ENCODE measurements at regions not wholly inside any gene's neighbourhood (a gene's known extent, or its start where the extent isn't known, plus 50 kb on each side); places are given as distances from the start of the nearest gene placed in this dataset.

DNA sequence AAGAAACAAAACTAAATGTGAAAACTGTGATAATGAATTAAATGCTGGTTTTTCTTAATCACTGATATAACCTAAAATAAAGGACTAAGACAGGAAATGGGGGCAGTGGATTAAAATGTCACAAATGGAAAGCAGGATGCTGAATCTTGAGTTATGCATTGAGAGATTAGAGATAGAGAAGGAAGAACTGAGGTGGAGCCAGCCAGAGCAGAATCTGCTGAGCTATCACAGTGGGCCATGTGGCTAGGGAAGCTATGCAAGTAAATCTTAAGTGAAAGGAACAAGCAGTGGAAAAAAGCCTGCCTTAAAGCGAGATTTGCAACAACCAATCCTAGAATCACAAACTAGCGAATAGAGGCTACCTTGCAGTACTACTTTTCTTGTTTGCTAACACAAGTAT is 188.5 kb upstream of the RASA1 start:
- no peak for TF ChIP-seq RCOR1 (IDR thresholded peaks at IDR 0.05; ENCODE audit: insufficient replicate concordance, low read length)
- no peak for TF ChIP-seq CHD1 (IDR thresholded peaks at IDR 0.05; ENCODE audit: low read depth, low read length)
- no peak for TF ChIP-seq USF2 (IDR thresholded peaks at IDR 0.05; ENCODE audit: low read depth, low read length)
- no peak for TF ChIP-seq MAFK (IDR thresholded peaks at IDR 0.05; ENCODE audit: low read depth, low read length)
- TF ChIP-seq CEBPB (IDR thresholded peaks at IDR 0.05; ENCODE audit: low read depth, low read length): no peak
- TF ChIP-seq MAZ (IDR thresholded peaks at IDR 0.05; ENCODE audit: borderline replicate concordance, low read depth, low read length): no peak
- no peak for TF ChIP-seq SMC3 (IDR thresholded peaks at IDR 0.05; ENCODE audit: low read depth, low read length)
- TF ChIP-seq MXI1 (IDR thresholded peaks at IDR 0.05; ENCODE audit: borderline replicate concordance, low read depth, low read length): no peak
- no peak for TF ChIP-seq POLR2A (IDR thresholded peaks at IDR 0.05; ENCODE audit: low read depth, low read length)
- TF ChIP-seq, protein P1, sequence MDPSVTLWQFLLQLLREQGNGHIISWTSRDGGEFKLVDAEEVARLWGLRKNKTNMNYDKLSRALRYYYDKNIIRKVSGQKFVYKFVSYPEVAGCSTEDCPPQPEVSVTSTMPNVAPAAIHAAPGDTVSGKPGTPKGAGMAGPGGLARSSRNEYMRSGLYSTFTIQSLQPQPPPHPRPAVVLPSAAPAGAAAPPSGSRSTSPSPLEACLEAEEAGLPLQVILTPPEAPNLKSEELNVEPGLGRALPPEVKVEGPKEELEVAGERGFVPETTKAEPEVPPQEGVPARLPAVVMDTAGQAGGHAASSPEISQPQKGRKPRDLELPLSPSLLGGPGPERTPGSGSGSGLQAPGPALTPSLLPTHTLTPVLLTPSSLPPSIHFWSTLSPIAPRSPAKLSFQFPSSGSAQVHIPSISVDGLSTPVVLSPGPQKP (IDR thresholded peaks at IDR 0.05; ENCODE audit: borderline replicate concordance, low read depth, low read length): no peak
- TF ChIP-seq RAD21 (IDR thresholded peaks at IDR 0.05; ENCODE audit: low read length): no peak
- TF ChIP-seq RFX5 (IDR thresholded peaks at IDR 0.05; ENCODE audit: low read depth, low read length): no peak
- TF ChIP-seq NFE2L2 (IDR thresholded peaks at IDR 0.05; ENCODE audit: low read depth, low read length): no peak
- H4K91ac ChIP-seq (ENCODE audit: insufficient read depth, low read depth, low read length): no peak overlapping the region
- BruUV-seq (replicated peaks): no TSS peak
- no peak overlapping the region for H2AFZ ChIP-seq (replicated peaks; ENCODE audit: low read length, poor library complexity)
- H3K18ac ChIP-seq (ENCODE audit: low read depth, low read length): no peak overlapping the region
- dilution Hi-C loops (cut with HindIII; ENCODE audit: low sequenced_read_pairs, unreplicated experiment) (no loop called here), intact Hi-C loops (cut with micrococcal nuclease) (no loop called here), in situ Hi-C loops (cut with MboI; ENCODE audit: low sequenced_read_pairs) (no loop called here)
- peaks cover 2% of the 10 kb centered on the region; the same call in 1 of the 2 replicates for H3K4me1 ChIP-seq (ENCODE audit: control insufficient read depth, insufficient read depth, low read length)
- H2BK15ac ChIP-seq (ENCODE audit: low read depth, low read length): no peak overlapping the region
- H3K56ac ChIP-seq (ENCODE audit: extremely low read depth, insufficient read depth, low read length): no peak overlapping the region
- no peak overlapping the region for H4K5ac ChIP-seq (ENCODE audit: low read depth, low read length)
- H3K27me3 ChIP-seq (ENCODE audit: control insufficient read depth, insufficient read depth, low read length): no peaks in the 10 kb centered on the region
- no peak overlapping the region for H3K9ac ChIP-seq (ENCODE audit: low read depth, low read length)
- CTCF ChIA-PET: interaction anchor here (0.6 kb wide), 1 partner anchor 13 kb away, joined by 5 read pairs; no protein-coding TSS in a partner anchor
- POLR2A ChIA-PET (ENCODE audit: unreplicated experiment): no interaction called here
- no peaks in the 10 kb centered on the region for H3K9me1 ChIP-seq (ENCODE audit: insufficient read depth, low read length)
- WGBS, 2 experiments (ENCODE audit: extremely low coverage in 2 of 2, insufficient read length in 1 of 2): no CpG with 5 or more reads among the region's 2 CpGs
- no peak overlapping the region for H3K4me3 ChIP-seq (ENCODE audit: insufficient read depth, low read depth, low read length)
- H3K4ac ChIP-seq (ENCODE audit: low read depth, low read length): no peak overlapping the region
- no peak overlapping the region for H3K23ac ChIP-seq (ENCODE audit: low read depth, low read length)
- H4K20me1 ChIP-seq (ENCODE audit: insufficient read depth, low read length): no peaks in the 10 kb centered on the region
- H4K8ac ChIP-seq (ENCODE audit: low read depth in 2 of 2, low read length in 2 of 2): no peak overlapping the region
- H3K9me3 ChIP-seq (ENCODE audit: control insufficient read depth, insufficient read depth, low read length): no peaks in the 10 kb centered on the region
- no peaks in the 10 kb centered on the region for H3K36me3 ChIP-seq (ENCODE audit: control insufficient read depth, insufficient read depth, low read length)
- no peak overlapping the region for H3K14ac ChIP-seq (replicated peaks; ENCODE audit: low read depth, low read length)
- H2AK9ac ChIP-seq (replicated peaks; ENCODE audit: low read depth, low read length, poor library complexity): no peak overlapping the region
- no peak overlapping the region for H2BK20ac ChIP-seq (ENCODE audit: low read depth, low read length)
- no peak for DNase-seq
- H3K4me2 ChIP-seq (ENCODE audit: low read depth, low read length): no peak overlapping the region
- H2BK120ac ChIP-seq (ENCODE audit: low read depth, low read length): no peak overlapping the region
- H2BK5ac ChIP-seq (ENCODE audit: low read depth, low read length, poor library complexity, severe bottlenecking): no peak overlapping the region
- H3K79me1 ChIP-seq (ENCODE audit: low read depth in 1 of 2, low read length in 2 of 2): no peaks in the 10 kb centered on the region
- no peak for ATAC-seq (ENCODE audit: low read depth)
- no peak overlapping the region for H3K27ac ChIP-seq (ENCODE audit: insufficient read depth, low read length)
- no peak overlapping the region for H2AK5ac ChIP-seq (ENCODE audit: low read depth, low read length)
